DMS114 treated with DMSO at 0.1 percent for 48 hours (cell line): ENCODE measurements at regions not wholly inside any gene's neighbourhood (a gene's known extent, or its start where the extent isn't known, plus 50 kb on each side); places are given as distances from the start of the nearest gene placed in this dataset.

Source experiments
- DNase-seq: peaks from one replicate; lab custom pipeline; 2025; ENCODE audit not compliant: unreplicated experiment; lab: John Stamatoyannopoulos, UW

DNA sequence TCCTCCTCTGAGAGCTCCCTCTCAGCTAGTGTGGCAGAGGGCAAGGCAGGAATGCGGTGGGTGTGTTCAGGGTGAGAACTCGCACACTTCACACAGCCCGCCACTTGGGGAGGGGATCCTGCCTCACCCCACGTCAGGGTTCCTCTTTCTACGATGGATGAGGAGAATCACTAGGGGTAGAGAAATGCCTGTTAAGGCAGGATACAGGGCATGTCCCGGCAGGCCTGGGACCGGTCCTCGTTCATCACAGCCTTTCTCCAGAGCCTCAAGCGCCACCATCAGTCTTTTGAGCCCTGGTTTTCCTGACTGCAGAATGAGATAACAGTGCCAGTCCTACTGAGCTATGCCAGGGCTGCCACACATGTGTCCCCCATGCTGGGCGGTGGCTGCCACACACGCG lies 546.7 kb upstream of the ADARB2 start:
- no peak for DNase-seq

DNA sequence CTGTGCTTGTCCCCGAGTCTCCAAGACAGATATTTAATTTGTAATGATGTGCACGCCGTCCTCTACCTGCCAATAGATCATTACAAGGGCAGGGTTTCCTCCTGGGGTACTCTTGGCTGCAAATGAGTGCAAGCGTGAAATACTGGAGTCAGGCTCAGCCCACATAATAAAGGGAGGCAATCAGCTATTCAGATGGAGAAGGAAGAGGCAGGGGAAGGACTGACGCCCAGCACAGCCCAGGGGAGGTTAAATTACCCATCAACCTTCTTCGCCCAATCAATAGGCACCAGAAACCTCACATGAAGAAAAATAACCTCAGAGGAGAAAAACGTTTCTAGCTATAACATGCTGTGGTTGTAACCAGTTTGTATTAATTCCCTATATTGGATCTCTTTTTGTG lies 544.9 kb upstream of the ADARB2 start:
- no peak for DNase-seq

DNA sequence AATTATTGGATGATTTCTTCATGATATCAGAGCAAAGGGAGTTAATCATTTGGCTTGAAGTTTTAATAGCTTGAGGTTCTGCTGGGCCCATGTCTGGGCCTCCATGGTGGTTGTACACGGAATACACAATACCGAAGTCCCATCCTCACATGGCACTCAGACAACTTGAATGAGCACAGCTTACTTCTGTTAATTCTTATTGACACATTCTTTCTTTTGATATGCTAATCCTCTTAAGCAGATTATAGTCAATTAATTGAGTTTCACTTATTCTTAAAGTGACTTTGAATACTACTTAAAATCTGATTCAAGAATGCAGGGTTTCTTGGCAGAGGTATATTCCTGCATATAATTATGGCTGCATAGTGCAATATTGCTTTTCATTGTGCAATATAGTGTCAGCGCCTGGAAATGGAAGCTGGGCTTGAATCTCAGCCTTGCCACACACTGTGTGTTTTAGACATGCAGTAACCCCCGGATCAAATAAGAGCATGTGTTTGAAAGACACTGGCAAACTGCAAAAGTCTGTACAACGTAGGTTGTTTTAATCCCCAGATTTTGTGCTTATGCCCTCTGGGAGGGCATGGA lies 543.5 kb upstream of the ADARB2 start:
- no peak for DNase-seq

DNA sequence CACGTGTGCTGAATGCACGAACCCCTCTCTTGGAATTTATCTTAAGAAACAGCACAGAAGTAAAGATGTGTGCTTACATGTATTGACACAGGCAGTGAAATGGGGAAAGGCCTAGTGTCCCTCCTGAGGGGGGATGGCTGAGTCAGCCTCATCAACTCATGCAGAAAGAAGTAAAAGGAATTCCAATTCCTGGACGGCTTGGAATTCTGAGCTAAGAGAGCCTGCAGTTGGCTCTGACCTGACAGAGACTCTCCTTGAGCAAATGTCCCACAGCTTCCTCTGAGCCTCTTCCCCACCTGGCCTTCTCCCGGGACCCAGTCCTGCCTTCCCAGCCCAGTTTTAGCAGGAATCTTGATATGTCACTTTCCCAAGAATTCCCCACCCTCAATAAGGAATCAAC lies 542.4 kb upstream of the ADARB2 start:
- no peak for DNase-seq

DNA sequence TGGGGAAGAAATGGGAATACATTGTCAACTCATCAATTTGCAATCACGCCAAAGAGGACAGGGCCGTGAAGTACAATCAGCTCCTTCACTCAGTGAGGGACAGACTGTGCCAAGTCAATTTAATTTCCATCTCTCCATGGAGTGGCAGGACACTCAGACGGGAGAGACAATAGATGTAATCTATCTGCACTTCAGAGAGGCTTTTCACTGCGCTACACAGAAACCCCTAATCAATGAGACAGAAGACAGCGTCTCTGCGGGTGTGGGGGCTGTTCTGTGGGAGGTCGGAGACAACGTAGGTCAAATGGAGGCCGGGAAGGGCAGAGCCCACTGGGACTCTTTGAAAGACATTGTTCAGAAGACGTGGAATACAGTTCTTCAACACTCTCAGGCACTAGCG lies 541.0 kb upstream of the ADARB2 start:
- no peak for DNase-seq

DNA sequence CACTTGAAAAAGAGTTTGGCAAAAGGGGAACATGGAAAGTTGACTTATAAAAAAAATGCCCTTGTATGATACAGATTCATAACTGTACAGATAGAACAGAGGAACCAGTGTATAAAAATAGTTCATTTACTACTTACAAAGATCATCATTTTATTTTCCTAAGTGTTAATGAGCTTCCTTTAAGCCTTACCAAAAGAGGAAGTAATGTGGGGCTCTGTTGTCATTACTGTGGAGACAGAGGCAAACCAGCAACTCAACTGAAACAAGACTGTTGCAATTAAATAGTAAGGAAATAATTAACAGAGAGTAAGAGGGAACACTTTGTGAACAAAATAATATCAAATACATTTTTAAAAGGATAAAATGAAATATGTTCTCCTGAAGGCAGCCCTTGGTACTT lies 526.2 kb upstream of the ADARB2 start:
- DNase-seq = no peak

DNA sequence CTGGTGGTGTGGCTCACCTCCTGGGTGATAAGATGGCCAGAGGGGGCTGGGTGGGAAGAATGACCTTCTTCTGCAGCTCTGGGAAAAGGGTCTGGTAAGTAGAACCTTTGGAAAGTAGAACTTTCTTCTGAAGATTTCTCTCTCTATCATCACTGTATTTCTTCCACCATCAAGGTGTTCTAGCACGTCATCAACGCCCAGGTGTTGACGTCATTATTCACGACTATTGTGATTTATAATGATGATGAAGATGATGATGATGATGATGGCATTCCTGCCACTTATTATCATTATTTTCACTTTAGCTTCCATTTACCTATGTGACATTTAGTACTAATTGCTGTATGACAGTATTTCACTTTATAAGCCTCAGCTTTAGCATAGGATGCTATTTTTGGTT lies 525.6 kb upstream of the ADARB2 start:
- no peak for DNase-seq

DNA sequence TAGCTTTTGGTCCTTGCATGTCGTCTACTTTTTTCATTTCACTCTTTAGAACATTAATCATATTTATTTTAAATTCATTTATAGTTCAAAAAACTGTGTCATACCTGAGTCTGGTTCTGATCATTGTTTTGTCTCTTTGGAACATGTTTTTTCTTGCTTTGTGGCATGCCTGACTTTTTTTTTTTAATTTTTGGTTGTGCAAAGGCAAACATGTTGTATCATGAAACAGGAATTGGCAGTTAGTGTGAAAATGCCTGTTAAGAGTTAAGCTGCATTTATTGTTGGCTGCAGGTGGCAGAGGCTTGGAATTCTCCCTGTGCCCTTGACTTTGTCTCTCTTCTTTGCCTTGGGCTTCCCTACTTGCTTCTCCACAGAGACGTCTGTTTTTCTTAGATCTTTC lies 525.0 kb upstream of the ADARB2 start:
- no peak for DNase-seq

DNA sequence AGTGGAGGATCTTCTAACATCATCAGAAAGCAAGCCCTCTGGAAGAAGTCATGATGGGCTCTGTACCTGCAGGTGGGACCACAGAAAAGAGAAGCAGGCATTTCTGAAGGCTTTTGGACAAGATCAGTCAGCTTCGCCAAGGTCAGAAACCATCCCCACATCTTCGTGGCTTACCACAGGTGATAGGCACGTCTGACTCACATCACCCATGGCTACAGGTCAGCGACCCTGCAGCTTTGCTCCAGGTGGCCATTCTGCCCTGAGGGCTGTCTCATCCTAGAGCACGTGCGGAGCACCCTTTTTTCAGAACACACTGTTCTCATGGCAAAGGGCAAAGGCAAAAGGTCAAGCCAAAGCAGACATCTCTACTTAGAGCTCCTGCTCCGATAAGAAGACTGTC lies 518.9 kb upstream of the ADARB2 start:
- no peak for DNase-seq

DNA sequence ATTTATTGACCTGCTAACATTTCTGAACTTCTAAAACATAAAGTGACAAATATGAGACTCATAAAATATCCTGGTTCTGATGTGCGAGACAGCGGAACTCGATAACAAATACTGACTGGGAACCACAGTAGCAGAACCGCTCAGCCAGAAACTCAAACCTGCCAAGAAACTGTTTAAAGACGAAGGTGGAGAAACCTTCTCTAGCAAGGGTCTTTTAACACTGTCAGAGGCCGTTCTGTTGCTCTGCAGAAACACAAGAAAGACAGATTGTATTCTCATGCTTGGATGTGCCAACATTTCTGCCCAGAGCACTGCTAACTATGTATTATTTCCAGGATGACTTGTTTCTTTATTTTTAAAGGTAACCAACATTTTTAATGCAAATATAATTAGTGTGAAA lies 514.8 kb upstream of the ADARB2 start:
- DNase-seq = no peak

DNA sequence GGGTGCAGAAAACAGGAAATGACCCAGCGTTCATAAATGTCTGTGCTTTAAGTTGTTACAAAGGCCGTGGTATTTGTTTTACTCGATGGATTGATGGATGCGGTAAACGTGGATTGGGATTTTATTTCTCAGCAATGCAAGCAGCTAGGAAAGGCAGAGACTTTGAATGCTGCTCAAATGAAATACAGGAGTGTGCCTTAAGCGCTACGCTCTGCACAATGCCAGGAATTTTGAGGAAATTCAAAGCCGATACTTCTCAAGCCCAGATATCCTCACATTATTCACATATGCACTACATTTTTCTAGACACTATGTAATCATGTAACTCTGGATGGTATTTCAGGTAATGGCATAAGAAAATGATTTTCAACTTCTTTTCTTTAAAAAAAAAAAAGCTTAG lies 514.3 kb upstream of the ADARB2 start:
- DNase-seq = no peak

DNA sequence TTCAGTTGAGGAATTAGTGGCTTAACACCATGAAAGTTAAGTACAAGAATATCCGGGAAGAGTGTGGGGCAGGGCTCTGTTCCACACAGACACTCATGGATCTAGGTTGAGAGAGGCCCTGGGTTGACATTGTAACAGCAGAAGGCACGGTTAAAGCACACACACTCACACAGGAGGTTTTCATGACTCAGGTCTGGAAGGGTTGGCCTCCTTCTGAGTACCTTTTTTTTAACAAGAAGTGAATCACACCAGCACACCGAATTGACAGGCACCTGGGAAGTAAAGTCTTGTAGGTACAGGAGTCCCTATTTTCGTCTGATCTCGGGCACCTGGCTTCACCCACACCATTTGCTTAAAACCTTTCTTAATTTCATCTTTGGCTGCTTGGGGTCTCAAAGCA lies 509.4 kb upstream of the ADARB2 start:
- no peak for DNase-seq

DNA sequence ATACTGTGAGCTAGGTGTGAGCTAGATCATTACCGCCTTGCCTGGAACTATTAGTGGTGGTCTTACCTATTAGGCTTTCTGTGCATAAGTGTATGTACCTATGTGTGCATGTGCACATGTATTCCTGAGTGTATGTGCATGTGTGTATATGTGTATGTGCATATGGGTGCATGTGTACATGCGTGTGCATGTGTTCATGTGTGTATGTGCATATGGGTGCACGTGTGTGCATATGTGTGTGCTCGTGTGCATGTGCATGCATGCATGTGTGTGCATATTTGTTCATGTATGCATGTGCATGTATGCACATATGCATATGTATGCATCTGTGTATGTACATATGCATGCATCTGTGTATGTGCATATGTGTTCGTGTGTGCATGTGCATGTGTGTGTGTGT lies 508.3 kb upstream of the ADARB2 start:
- DNase-seq = no peak

DNA sequence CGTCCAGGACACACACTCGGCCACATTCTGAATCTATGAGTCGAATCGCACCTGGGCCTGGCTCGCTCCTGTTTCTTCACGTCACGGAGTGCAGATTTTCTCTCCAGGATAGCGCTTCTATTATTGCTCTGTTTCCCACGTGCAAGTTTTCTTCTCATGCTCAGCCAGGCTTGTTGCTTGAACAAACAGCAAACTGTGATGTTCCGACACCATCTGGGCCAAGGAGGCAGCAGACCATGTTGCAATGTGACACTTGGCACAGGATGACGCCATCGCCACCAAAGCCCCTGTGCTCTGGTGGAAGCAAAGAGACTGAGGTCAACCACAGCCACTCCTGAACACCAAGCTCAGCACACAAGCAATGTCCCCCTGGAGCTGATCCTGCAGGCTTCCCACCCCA lies 507.1 kb upstream of the ADARB2 start:
- DNase-seq = no peak

DNA sequence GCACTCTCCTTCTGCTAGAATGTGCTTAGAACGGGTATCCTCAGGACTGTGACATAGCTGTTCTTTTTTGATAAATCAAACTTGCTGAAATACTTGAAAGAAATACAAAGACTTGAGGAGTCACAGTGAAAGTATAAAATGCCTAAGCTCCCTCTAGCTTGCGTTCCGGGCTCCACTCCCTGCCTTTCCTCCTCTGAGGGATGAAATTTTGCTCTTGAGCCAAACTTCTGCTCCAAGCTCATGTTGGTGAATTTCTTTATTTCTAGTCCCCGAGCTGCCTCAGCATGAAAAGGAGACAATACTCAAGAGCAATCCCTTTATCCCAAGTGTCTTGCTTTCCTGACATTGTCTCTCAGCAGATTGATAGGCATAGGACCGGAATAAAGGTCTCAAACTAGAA lies 499.6 kb upstream of the ADARB2 start:
- no peak for DNase-seq

DNA sequence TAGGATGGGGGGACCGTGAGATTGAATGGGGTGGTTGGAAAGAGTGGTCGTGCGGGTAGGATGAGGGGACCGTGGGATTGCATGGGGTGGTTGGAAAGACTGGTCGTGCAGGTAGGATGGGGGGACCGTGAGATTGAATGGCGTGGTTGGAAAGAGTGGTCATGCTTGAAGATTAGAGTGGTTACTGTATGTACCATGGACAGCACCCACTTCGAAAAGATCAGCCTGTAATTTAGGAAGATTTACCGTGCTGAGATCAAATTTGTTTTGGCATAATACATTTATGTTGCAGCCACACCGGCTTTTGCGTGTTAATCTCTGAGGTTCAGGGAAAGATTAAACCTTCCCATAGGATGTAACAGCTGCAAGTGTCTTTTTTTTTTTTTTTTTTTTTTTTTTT lies 495.2 kb upstream of the ADARB2 start:
- DNase-seq = no peak

DNA sequence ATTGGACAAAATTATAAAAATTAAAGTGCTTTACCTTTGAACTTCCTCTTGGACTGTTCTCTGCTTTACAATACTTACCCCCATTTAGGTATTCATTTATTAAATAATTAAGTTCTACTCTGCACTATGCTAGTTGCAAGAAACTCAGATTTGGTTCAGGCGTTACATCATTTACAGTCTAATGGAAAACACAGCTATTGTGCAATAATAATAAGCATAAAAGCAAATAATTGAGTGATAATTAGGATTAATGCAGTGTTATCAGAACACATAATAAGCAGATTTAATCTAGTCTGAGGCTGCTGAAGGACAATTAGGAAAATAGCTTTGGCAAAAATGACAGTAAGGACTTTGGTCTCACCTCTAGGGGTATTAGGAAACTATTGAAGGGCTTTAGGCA lies 493.2 kb upstream of the ADARB2 start:
- no peak for DNase-seq

DNA sequence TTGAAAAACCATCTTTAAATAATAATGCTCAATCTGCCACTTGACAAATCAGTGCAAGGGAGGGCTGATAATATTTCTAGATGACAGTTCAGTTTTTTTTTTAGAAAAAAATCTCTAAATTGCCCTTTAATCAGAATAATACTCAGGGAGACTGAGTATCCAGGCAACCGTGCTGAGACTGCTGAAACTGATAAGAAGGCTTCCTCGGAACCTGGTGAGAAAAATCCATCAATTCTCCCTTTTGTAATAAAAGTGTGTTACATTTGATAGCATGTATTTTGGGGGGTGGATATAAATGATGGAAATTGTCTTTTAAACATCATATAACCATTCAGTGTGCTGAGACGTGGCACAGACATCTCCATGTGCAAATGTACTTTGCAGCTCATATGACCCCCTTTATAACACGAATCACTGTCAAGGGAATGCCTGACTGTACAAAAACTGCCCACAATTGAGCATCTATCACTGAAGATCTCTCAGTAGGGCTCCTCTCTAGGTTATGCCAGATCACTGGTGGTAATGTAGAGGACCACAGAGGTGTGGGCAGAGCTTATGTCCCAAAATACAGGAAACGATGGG lies 491.1 kb upstream of the ADARB2 start:
- DNase-seq = no peak

DNA sequence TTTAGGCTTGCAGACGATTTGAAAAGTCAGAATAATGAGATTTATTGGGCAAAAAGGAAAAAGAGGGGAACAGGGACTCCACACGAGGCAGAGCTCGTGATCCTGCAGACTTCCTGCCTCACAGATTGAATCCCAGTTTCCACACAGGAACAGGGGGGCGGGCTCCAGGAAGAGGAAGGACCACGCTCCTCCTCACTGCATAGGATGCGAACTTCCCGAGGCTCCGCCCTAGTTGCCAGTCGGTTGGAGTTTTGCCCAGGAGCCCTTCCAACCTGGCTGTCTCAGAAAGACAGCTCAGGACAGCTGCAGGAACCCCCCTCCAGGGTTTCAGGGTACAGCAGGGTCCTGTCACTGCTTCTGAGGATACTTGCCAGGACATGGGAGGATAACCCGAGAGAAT lies 488.3 kb upstream of the ADARB2 start:
- no peak for DNase-seq

DNA sequence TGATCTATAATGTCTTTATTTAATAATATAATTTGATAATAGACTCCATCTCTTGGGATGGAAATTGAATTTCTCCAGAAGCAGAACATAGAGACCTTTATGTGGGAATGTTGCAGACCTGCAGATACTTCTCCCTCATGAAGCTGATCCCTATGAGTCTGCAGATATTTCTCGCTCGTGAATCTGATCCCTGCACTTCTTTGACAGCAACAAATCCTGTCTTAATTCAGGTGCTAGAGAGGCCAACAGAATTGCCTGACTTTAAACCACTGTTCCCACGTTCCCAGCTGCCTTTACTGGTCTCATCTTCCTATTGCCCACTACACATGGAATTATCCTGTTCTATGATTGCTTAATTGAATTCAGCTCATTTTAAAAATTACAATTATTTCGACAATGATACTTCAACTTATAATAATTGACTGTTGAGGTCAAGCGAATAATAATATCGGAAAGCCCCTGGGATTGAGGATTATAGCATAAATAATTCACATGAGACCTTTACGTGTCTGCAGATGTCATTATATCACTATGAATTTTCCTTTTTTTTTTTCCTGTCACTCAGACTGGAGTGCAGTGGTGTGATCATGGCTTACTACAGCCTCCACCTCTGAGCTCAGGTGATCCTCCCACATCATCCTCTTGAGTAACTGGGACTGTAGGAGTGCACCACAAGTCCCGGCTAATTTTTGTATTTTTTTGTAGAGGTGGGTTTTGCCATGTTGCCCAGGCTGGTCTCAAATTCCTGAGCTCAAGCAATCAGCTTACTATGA lies 486.4 kb upstream of the ADARB2 start:
- no peak for DNase-seq

DNA sequence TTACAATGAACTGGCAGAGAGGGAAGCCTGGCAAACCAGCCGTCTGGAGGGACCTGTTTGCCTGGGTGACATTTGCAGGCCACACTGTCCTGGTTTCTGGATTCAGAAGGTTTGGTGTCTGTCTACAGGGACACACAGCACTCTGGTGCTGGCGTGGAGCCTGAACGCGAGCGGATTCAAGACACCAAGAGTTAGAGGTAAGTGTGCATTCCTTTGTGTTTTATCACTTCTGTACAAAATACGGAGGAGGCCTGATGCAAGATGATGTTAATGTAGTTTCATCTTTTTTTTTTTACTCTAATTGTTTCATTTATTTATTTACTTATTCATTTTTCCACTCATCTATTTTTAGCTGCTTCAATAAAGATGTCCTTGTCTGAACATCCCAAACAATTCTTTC lies 485.3 kb upstream of the ADARB2 start:
- no peak for DNase-seq

DNA sequence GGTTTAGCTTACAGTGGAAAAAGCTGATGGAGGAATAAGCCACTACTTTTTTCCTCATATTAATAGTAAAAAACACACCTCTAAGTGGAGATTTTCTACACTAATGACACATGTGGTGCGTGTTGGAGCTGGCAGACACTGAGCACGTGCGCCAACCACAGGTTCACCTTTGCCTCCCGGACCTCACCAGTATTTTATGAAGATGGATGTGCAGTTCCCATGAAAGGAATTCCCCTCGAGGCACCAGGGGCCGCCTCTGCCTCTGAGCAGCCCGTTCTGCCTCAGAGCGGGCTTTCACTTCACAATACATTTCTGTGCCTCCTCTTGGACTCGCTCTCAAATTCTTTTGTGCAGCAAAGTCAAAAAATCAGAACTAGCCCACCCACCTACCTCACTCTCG lies 477.5 kb upstream of the ADARB2 start:
- no peak for DNase-seq

DNA sequence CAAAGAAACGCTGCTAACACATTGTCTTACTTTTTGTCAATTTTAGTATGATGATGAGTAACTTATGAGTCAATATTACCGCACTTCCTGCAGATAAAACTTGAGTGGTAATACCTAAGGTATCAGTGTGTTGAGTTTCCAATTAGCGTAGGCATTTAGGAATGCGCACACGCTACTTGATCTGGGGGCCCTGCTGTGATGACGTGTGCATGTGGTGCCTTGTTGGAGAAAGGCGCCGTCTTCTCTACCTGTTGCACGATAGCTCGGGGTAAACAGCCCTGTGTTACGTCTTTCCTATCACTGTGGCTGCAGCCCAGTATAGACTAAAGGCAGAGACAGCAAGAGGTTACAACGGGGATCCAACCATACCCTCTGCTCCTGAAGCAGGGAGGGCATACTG lies 476.8 kb upstream of the ADARB2 start:
- no peak for DNase-seq
